HCT116 (cell line): ENCODE measurements at regions not wholly inside any gene's neighbourhood (a gene's known extent, or its start where the extent isn't known, plus 50 kb on each side); places are given as distances from the start of the nearest gene placed in this dataset.

Source experiments
- CEBPB ChIP-seq: IDR thresholded peaks from 2 replicates; pipeline ENCODE4 v1.6.1; 2012; ENCODE audit warnings: low read depth
- CTCF ChIP-seq, 3 experiments: fragments of 200-600 bp in 1 of 3; sonication (generic) in 1 of 3; IDR thresholded peaks in 2 of 3; conservative IDR thresholded peaks in 1 of 3; 2 replicates each; pipeline ENCODE4 v1.5.1; 2012 to 2017; ENCODE audit warnings: low read depth in 2 of 3, low read length in 2 of 3, antibody characterized with exemption in 1 of 3, borderline replicate concordance in 1 of 3, control low read depth in 1 of 3, mild to moderate bottlenecking in 1 of 3, mixed read lengths in 1 of 3, mixed run types in 1 of 3, moderate library complexity in 1 of 3; ENCODE audit not compliant: insufficient read depth in 1 of 3
- EZH2 ChIP-seq: fragments of 200-600 bp; sonication (generic); IDR thresholded peaks from 2 replicates; pipeline ENCODE4 v1.6.1; 2017; ENCODE audit warnings: antibody characterized with exemption, mixed run types
- MAX ChIP-seq: IDR thresholded peaks from 2 replicates; pipeline ENCODE4 v1.6.1; 2012
- POLR2A ChIP-seq: IDR thresholded peaks from 2 replicates; pipeline ENCODE4 v1.7.0; 2011; ENCODE audit warnings: borderline replicate concordance; ENCODE audit not compliant: insufficient read depth, insufficient read length; ENCODE audit errors: extremely low read depth
- RAD21 ChIP-seq: IDR thresholded peaks from 2 replicates; pipeline ENCODE4 v1.6.1; 2012; ENCODE audit warnings: low read depth, mild to moderate bottlenecking
- REST ChIP-seq: IDR thresholded peaks from 2 replicates; pipeline ENCODE4 v1.6.1; 2012; ENCODE audit warnings: low read depth
- SRF ChIP-seq: IDR thresholded peaks from 2 replicates; pipeline ENCODE4 v1.6.1; 2012; ENCODE audit warnings: low read depth
- ZBTB33 ChIP-seq: IDR thresholded peaks from 2 replicates; pipeline ENCODE4 v1.6.1; 2011; ENCODE audit warnings: mild to moderate bottlenecking, low read length, moderate library complexity; ENCODE audit not compliant: insufficient replicate concordance; ENCODE audit errors: extremely low read depth
- ZFX ChIP-seq: fragments of 450-650 bp; IDR thresholded peaks from 2 replicates; pipeline ENCODE4 v1.6.1; 2017

- no peak for TF ChIP-seq CEBPB
- TF ChIP-seq REST = no peak
- no peak for TF ChIP-seq CTCF (IDR thresholded peaks at IDR 0.05 in 2 of 3, conservative IDR thresholded peaks at IDR 0.05 in 1 of 3; ENCODE audit: borderline replicate concordance in 1 of 3, insufficient read depth in 1 of 3, low read depth in 2 of 3, low read length in 2 of 3)
- TF ChIP-seq EZH2 = no peak
- TF ChIP-seq SRF = no peak
- TF ChIP-seq POLR2A = no peak
- TF ChIP-seq MAX = no peak
- TF ChIP-seq ZBTB33 = no peak
- TF ChIP-seq RAD21 = no peak
- TF ChIP-seq ZFX = no peak
Observed at GRCh38 chr7:4500812-4501211, 181.3 kb upstream of the FOXK1 start.
